Activated CD8-positive, alpha-beta memory T cell treated with anti-CD3 and anti-CD28 coated beads for 1 hour (primary cell): ENCODE measurements at regions not wholly inside any gene's neighbourhood (a gene's known extent, or its start where the extent isn't known, plus 50 kb on each side); places are given as distances from the start of the nearest gene placed in this dataset.
"Not testable (repeated sequence)": the region's sequence is repeated elsewhere in the genome, so short reads cannot be mapped to it uniquely, and the experiment has no call there.

Source experiments
- DNase-seq, 2 donors: peaks; one replicate each; pipeline ENCODE4 v3.0.0-alpha.2; 2020; ENCODE audit warnings: low read depth in 1 of 2; ENCODE audit errors: extremely low read depth in 1 of 2

DNA sequence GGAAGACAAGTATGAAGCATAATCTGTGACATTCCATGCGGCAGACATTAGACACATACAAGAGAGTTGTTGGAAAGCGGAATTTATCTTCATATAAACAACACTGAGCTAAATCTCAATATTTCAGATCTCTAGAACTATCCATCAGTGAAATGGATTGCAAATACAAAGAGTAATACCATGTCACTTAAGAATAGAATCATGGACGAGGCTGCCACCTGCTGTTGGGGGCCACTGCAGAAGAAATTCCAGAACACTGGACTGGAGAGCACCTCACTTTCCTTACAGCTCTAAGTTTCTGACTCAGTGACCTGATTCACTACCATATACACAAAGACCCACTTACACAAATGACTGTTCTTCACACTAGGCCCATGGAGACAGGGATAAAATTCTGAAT is 346.7 kb downstream of the OR4F29 start:
- not testable (repeated sequence) for DNase-seq

DNA sequence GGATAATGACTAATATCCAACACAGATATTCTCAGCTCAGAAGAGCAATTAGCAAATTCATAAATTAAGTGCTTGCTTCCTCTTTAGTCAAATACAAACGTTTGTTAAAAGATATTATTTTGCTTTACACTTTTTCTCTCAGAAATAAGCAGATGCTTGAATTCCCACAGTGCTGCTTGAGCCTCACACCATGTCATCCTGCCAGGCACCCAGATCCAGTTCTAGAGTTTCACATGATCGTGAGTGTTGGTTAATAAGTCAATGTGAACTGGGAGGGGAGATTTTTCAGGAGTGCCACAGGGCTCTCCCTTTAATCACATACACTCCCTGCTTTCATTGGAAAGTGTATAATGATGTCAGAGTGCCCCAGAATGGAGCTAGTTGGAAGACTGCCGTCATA is 352.0 kb downstream of the OR4F29 start:
- not testable (repeated sequence) for DNase-seq

DNA sequence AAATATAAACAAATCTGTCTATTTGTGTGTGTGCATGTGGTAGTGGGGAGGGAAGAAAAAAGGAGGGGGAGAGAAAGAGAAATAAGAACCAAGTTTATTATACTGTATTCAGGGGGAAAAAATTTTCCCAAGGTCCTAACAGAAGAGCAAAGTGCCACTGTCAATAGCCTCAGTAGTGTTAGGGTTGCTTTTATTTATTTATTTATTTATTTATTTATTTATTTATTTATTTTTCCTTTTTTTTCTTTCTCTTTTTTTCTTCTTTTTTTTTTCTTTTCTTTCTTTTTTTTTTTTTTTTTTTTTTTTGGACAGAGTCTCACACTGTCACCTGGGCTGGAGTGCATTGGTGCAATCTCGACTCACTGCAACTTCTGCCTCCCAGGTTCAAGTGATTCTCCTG is 352.7 kb downstream of the OR4F29 start:
- not testable (repeated sequence) for DNase-seq

DNA sequence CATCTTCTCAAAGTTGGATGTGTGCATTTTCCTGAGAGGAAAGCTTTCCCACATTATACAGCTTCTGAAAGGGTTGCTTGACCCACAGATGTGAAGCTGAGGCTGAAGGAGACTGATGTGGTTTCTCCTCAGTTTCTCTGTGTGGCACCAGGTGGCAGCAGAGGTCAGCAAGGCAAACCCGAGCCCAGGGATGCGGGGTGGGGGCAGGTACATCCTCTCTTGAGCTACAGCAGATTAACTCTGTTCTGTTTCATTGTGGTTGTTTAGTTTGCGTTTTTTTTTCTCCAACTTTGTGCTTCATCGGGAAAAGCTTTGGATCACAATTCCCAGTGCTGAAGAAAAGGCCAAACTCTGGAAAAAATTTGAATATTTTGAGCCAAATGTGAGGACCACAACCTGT is 360.2 kb downstream of the OR4F29 start:
- not testable (repeated sequence) for DNase-seq

- not testable (repeated sequence) for DNase-seq
Observed at GRCh38 chr1:88110-88509, 363.4 kb downstream of the OR4F29 start.

DNA sequence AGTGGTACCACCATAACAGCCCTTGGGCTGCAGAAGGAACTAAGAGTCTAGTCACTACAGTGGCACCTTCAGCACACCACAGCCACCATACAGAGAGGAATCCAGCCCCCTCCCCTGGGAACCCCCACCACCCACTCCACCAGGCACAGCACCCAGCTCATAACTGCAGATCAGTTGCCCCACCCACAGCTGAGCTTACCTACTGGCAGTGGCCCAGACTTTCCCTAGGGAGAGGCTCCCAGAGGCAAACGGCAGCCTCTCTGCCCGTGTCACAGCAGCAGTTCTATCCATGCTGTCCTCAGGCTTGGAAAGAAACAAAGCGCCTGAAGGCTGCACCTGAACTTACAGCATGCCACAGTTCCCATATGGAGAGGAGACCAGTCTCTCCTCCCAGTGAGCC is 372.3 kb downstream of the OR4F29 start:
- DNase-seq, result not testable (repeated sequence)

DNA sequence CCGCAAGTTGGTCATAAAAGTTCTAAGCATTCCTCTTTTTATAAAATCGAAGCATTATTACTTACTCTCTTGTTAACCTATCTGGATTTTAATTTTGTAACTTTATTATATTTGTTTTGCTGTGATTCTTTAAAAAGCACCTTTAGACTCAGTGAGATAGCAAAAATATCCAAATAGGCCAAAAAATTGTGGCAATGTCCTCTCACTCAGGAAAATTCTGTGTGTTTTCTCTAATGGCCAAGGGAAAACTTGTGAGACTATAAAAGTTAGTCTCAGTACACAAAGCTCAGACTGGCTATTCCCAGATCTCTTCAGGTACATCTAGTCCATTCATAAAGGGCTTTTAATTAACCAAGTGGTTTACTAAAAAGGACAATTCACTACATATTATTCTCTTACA is 386.4 kb downstream of the OR4F29 start, which contains the start of gene OR4F5:
Gene OR4F5, plus strand, starts transcription at position 301 of the 400 bp plus-strand sequence.
- not testable (repeated sequence) for DNase-seq

DNA sequence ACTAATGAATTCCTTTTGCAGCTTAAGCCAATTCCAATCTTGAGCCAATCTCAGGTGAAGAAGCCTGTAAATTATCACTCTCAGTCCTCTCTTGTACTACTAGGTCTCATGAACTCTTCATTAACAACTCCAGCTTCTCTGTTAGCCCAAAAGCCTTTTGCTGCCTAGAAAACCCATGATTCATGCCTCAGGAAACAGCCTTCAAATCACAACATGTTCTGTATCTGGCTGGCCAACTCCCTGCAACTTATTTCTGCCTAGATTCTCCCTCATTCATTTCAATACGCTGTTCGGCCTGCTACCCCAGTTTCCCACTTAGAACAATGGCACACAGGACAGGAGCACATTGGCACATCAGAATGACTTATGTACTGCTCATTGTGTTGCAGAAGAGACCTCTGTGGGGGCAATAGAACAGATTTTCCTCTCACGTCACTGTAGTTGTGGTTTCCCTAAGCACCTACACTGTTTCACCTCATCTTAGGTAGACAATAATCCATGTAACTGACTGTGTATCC is 395.4 kb downstream of the OR4F29 start:
- DNase-seq, result not testable (repeated sequence)

DNA sequence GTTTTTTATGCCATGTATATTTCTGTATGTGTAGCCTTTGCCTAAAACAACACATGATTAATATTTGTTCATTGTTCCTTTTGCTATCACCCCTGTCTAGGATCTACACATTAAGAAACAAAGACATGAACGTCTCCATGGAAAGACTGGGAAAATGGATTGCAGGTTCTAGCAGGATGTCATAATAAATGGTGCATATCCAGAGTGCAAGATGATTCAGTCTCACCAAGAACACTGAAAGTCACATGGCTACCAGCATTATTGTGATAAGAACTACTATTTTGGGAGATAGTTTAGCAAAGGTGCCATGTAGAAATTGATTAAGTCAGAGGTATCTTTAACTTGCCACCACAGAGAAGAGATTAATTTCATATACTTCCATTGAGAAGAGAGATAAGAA is 398.3 kb downstream of the OR4F29 start:
- DNase-seq, result not testable (repeated sequence)

GRCh38 chr1:41965-42466 is 409.5 kb downstream of the OR4F29 start:
- DNase-seq, result not testable (repeated sequence)

DNA sequence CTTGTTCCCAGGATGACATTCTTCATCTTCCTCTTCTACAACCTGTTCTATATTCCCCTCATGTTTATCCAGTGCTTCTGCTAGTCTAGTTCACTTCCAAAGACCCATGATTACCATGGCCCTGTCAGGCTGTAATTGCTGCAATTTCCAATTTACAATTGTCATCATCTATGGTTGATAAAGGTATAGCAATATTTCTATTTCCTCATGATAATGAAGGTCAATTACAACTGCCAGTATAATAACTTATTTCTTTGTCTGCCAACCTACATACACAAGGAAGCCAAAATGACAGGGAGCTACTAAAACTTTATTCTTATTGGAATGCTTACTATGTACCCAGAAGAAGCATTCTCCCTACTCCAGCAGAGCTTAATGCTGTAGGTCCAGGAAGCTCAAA is 410.3 kb downstream of the OR4F29 start:
- DNase-seq, result not testable (repeated sequence)

DNA sequence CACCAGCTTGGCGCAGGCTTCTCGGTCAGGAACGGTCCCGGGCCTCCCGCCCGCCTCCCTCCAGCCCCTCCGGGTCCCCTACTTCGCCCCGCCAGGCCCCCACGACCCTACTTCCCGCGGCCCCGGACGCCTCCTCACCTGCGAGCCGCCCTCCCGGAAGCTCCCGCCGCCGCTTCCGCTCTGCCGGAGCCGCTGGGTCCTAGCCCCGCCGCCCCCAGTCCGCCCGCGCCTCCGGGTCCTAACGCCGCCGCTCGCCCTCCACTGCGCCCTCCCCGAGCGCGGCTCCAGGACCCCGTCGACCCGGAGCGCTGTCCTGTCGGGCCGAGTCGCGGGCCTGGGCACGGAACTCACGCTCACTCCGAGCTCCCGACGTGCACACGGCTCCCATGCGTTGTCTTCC is 422.3 kb downstream of the OR4F29 start:
- not testable (repeated sequence) for DNase-seq

DNA sequence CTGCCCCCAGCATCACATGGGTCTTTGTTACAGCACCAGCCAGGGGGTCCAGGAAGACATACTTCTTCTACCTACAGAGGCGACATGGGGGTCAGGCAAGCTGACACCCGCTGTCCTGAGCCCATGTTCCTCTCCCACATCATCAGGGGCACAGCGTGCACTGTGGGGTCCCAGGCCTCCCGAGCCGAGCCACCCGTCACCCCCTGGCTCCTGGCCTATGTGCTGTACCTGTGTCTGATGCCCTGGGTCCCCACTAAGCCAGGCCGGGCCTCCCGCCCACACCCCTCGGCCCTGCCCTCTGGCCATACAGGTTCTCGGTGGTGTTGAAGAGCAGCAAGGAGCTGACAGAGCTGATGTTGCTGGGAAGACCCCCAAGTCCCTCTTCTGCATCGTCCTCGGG is 434.2 kb downstream of the OR4F29 start:
- DNase-seq, result not testable (repeated sequence)

DNA sequence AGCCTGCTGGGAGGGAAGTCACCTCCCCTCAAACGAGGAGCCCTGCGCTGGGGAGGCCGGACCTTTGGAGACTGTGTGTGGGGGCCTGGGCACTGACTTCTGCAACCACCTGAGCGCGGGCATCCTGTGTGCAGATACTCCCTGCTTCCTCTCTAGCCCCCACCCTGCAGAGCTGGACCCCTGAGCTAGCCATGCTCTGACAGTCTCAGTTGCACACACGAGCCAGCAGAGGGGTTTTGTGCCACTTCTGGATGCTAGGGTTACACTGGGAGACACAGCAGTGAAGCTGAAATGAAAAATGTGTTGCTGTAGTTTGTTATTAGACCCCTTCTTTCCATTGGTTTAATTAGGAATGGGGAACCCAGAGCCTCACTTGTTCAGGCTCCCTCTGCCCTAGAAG is 435.5 kb downstream of the OR4F29 start:
- not testable (repeated sequence) for DNase-seq

DNA sequence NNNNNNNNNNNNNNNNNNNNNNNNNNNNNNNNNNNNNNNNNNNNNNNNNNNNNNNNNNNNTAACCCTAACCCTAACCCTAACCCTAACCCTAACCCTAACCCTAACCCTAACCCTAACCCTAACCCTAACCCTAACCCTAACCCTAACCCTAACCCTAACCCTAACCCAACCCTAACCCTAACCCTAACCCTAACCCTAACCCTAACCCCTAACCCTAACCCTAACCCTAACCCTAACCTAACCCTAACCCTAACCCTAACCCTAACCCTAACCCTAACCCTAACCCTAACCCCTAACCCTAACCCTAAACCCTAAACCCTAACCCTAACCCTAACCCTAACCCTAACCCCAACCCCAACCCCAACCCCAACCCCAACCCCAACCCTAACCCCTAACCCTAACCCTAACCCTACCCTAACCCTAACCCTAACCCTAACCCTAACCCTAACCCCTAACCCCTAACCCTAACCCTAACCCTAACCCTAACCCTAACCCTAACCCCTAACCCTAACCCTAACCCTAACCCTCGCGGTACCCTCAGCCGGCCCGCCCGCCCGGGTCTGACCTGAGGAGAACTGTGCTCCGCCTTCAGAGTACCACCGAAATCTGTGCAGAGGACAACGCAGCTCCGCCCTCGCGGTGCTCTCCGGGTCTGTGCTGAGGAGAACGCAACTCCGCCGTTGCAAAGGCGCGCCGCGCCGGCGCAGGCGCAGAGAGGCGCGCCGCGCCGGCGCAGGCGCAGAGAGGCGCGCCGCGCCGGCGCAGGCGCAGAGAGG is 441.3 kb downstream of the OR4F29 start:
- not testable (repeated sequence) for DNase-seq
